Ishikawa (cell line): ENCODE measurements at regions not wholly inside any gene's neighbourhood (a gene's known extent, or its start where the extent isn't known, plus 50 kb on each side); places are given as distances from the start of the nearest gene placed in this dataset.

Experiments used
- CEBPB ChIP-seq: IDR thresholded peaks from 2 replicates; pipeline ENCODE4 v1.6.1; 2012
- CREB1 ChIP-seq: IDR thresholded peaks from 2 replicates; pipeline ENCODE4 v1.6.1; 2012; ENCODE audit warnings: low read depth
- EP300 ChIP-seq: IDR thresholded peaks from 2 replicates; pipeline ENCODE4 v1.6.1; 2012; ENCODE audit warnings: borderline replicate concordance
- FOXM1 ChIP-seq: IDR thresholded peaks from 2 replicates; pipeline ENCODE4 v1.6.1; 2012; ENCODE audit warnings: low read depth, borderline replicate concordance
- MAX ChIP-seq: IDR thresholded peaks from 2 replicates; pipeline ENCODE4 v1.6.1; 2012
- REST ChIP-seq: IDR thresholded peaks from 2 replicates; pipeline ENCODE4 v1.6.1; 2012; ENCODE audit warnings: low read depth, mild to moderate bottlenecking
- YY1 ChIP-seq: IDR thresholded peaks from 2 replicates; pipeline ENCODE4 v1.6.1; 2012; ENCODE audit warnings: low read depth

- TF ChIP-seq MAX (no peak), REST (no peak), EP300 (no peak), CREB1 (no peak), CEBPB (no peak), YY1 (no peak), FOXM1 (no peak)
Measured at GRCh38 chr22:48414651-48415050, 1413.0 kb downstream of the BRD1 start.
